Tibial artery (tissue), 4 donors: ENCODE measurements at regions not wholly inside any gene's neighbourhood (a gene's known extent, or its start where the extent isn't known, plus 50 kb on each side); places are given as distances from the start of the nearest gene placed in this dataset.

Experiments
- DNase-seq, 2 donors: peaks; one replicate each; pipeline ENCODE4 v3.0.0-alpha.2; 2019
- H3K27ac ChIP-seq, 2 donors: fragments of 200-600 bp; sonication (generic) in 1 of 2; 1 replicate in 1 of 2; 2 replicates in 1 of 2; pipeline ENCODE4 v1.5.1; 2018 to 2019; ENCODE audit warnings: mild to moderate bottlenecking in 1 of 2
- H3K27me3 ChIP-seq, 2 donors: fragments of 200-600 bp; sonication (generic) in 1 of 2; one replicate each; pipeline versions ENCODE4 v1.5.1 to v1.6.0; 2016 to 2019
- H3K36me3 ChIP-seq, 3 donors: fragments of 200-600 bp; sonication (generic) in 2 of 3; one replicate each; pipeline ENCODE4 v1.5.1; 2016 to 2019; ENCODE audit warnings: mild to moderate bottlenecking in 2 of 3
- H3K4me1 ChIP-seq, 4 donors: fragments of 200-600 bp; sonication (generic) in 2 of 4; 1 replicate in 3 of 4; 2 replicates in 1 of 4; pipeline ENCODE4 v1.5.1; 2016 to 2019
- H3K4me3 ChIP-seq, 2 donors: fragments of 200-600 bp; sonication (generic) in 1 of 2; 1 replicate in 1 of 2; 2 replicates in 1 of 2; pipeline ENCODE4 v1.5.1; 2018 to 2019; ENCODE audit warnings: mild to moderate bottlenecking in 2 of 2
- H3K9me3 ChIP-seq, 3 donors: fragments of 200-600 bp; sonication (generic) in 1 of 3; one replicate each; pipeline ENCODE4 v1.5.1; 2016 to 2019
- intact Hi-C: fragments of 100-400 bp; cut with DNase I; formaldehyde crosslinking; loops from one replicate; pipeline ENCODE4 v1.15.0; 2023; ENCODE audit warnings: low total_unique reads
- TF ChIP-seq, protein P1 (sequence below), 2 experiments: fragments of 200-600 bp in 1 of 2; fragments of 450-650 bp in 1 of 2; IDR thresholded peaks; one replicate each; pipeline ENCODE4 v1.5.1; 2017 to 2019; ENCODE audit warnings: antibody characterized with exemption in 2 of 2, mild to moderate bottlenecking in 1 of 2, moderate library complexity in 1 of 2

DNA sequence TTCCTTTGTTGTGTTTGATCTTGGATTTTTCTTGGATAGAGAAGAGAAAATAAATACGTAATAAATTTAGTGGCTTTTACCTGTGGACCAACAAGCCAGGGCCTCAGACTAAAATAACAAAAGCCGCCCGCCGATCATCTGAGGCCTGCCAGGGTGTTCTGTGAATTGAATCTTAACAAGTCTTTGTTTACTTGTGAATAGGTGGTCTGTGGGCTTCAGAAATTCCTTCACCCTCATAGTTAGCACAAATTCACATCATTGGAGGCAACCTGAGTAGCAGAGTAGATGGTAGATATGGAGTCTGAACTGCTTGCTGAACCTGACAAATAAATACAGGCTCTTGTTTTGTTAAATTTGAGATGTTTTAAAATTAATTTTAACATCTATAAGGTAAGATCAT lies 176.3 kb upstream of the MTNR1B start:
- no peak for DNase-seq
- TF ChIP-seq, protein P1, sequence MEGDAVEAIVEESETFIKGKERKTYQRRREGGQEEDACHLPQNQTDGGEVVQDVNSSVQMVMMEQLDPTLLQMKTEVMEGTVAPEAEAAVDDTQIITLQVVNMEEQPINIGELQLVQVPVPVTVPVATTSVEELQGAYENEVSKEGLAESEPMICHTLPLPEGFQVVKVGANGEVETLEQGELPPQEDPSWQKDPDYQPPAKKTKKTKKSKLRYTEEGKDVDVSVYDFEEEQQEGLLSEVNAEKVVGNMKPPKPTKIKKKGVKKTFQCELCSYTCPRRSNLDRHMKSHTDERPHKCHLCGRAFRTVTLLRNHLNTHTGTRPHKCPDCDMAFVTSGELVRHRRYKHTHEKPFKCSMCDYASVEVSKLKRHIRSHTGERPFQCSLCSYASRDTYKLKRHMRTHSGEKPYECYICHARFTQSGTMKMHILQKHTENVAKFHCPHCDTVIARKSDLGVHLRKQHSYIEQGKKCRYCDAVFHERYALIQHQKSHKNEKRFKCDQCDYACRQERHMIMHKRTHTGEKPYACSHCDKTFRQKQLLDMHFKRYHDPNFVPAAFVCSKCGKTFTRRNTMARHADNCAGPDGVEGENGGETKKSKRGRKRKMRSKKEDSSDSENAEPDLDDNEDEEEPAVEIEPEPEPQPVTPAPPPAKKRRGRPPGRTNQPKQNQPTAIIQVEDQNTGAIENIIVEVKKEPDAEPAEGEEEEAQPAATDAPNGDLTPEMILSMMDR (IDR thresholded peaks at IDR 0.05) = no peak
- Histone ChIP-seq H3K27me3 (no peaks in the 10 kb centered on the region), H3K36me3 (peaks cover 0 to 29% (median 10%) of the 10 kb centered on the region in 3 donors), H3K4me1 (no peaks in the 10 kb centered on the region), H3K27ac (no peak overlapping the region), H3K9me3 (no peaks in the 10 kb centered on the region), H3K4me3 (no peak overlapping the region)
- intact Hi-C loops = no loop called here

DNA sequence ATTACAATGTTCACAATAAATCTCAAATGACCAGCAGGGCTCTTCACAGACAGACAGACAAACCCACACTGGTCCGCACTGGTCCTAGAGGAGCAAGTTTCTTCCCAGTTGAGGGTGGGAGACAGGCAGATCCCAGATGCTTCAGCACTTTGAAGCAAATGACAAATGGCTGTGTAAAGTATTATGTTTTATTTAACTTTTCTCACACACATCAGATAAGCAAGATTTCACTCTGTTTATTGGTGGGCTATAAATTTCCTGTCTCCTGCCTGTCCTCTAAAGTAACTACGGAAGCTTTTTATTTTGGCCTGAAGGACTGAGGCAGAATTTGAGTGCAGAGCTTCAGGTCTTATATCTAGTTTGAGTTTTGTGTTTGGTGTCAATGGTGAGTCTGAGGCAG lies 174.7 kb upstream of the MTNR1B start:
- intact Hi-C loops = no loop called here
- TF ChIP-seq, protein P1 (IDR thresholded peaks at IDR 0.05) = no peak
- no peaks in the 10 kb centered on the region for H3K27me3 ChIP-seq

DNA sequence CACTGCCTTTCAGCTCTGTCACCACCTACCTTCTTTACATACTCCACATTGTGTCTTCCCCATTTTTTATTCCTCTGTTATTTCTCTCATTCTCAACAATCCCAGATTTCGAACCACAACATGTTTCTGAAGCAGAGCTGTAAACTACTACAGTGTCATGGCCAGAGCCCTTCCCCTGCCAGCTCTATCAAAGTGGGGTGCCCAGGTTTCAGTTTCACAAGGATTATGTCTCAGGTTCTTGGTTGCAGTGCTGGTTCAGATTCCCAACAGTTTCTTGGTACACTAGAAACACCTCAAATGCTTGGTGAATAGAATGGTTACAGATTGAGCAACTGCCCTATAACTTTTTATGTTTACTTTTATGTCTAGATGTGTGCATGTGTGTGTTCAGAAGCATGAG lies 172.7 kb upstream of the MTNR1B start:
- Histone ChIP-seq H3K27me3 (no peaks in the 10 kb centered on the region), H3K4me3 (no peak overlapping the region), H3K36me3 (peaks cover 0 to 20% (median 5%) of the 10 kb centered on the region in 3 donors), H3K27ac (no peak overlapping the region), H3K4me1 (no peaks in the 10 kb centered on the region), H3K9me3 (no peaks in the 10 kb centered on the region)
- DNase-seq = no peak
- TF ChIP-seq, protein P1 (IDR thresholded peaks at IDR 0.05) = no peak
- intact Hi-C loops = no loop called here

More for the DNA sequence above, 174.7 kb upstream of the MTNR1B start:
- no peak for DNase-seq
- Histone ChIP-seq H3K36me3 (peaks cover 0 to 39% (median 11%) of the 10 kb centered on the region in 3 donors), H3K4me1 (no peaks in the 10 kb centered on the region), H3K27ac (no peak overlapping the region), H3K9me3 (no peaks in the 10 kb centered on the region), H3K4me3 (no peak overlapping the region)

DNA sequence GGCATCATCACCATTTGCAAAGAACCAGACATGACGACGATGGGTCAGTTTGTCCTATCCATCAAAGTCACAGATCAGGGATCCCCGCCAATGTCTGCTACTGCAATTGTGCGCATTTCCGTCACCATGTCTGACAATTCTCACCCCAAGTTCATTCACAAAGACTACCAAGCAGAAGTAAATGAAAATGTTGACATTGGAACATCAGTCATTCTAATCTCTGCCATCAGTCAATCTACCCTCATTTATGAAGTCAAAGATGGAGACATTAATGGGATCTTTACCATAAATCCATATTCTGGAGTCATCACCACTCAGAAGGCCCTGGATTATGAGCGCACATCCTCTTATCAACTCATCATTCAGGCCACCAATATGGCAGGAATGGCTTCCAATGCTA lies 171.6 kb upstream of the MTNR1B start:
- H3K27ac ChIP-seq = no peak overlapping the region
- no peak for DNase-seq
- H3K4me3 ChIP-seq = no peak overlapping the region
- no peaks in the 10 kb centered on the region for H3K4me1 ChIP-seq
- H3K9me3 ChIP-seq = no peaks in the 10 kb centered on the region
- TF ChIP-seq, protein P1 (IDR thresholded peaks at IDR 0.05) = no peak
- H3K36me3 ChIP-seq = peaks cover 0 to 14% (median 5%) of the 10 kb centered on the region in 3 donors
- no peaks in the 10 kb centered on the region for H3K27me3 ChIP-seq
- intact Hi-C loops = no loop called here

DNA sequence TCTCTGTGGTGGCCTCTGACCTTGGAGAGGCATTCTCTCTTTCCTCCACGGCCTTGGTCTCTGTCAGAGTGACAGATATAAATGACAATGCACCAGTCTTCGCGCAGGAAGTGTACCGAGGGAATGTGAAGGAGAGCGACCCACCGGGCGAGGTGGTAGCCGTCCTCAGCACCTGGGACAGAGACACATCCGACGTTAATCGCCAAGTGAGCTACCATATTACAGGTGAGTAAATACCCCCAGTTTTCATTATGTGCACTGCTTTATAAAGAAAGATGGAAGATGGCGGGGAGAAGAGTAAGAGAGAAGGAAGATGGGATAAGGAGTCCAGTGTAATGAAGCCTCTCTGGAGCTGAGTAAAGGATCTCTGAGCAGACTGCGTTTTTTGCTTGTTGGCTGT lies 167.8 kb upstream of the MTNR1B start:
- TF ChIP-seq, protein P1 (IDR thresholded peaks at IDR 0.05) = no peak
- Histone ChIP-seq H3K27me3 (no peaks in the 10 kb centered on the region), H3K9me3 (no peaks in the 10 kb centered on the region), H3K36me3 (peaks cover 0 to 10% (median 5%) of the 10 kb centered on the region in 3 donors), H3K27ac (no peak overlapping the region), H3K4me3 (no peak overlapping the region), H3K4me1 (no peaks in the 10 kb centered on the region)
- DNase-seq = no peak
- intact Hi-C loops = no loop called here

DNA sequence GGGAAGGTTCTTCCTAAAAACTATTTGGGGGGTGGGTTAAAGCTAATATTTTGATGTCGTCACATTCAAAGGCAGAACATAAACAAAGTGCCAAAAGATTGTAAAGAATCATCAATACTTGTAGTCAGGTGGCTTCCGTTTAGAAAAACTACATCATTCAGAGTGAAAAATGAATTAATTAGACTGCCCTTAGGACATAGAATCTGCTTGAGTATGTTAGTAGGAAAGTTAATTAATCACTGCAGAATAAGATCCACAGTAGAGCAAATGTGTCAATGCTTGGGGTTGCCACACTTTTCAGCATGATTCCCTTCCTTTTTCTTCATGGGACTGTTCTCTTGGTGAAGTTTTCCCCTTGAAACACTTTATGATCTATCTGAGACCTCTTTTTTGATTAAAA lies 166.8 kb upstream of the MTNR1B start:
- TF ChIP-seq, protein P1 (IDR thresholded peaks at IDR 0.05) = no peak
- DNase-seq = no peak
- no peak overlapping the region for H3K27ac ChIP-seq
- intact Hi-C loops = no loop called here
- H3K9me3 ChIP-seq = no peaks in the 10 kb centered on the region
- peaks cover 0 to 10% (median 5%) of the 10 kb centered on the region in 3 donors for H3K36me3 ChIP-seq
- no peaks in the 10 kb centered on the region for H3K4me1 ChIP-seq
- H3K27me3 ChIP-seq = no peaks in the 10 kb centered on the region
- H3K4me3 ChIP-seq = no peak overlapping the region
